ENCODE measurements at regions not wholly inside any gene's neighbourhood (a gene's known extent, or its start where the extent isn't known, plus 50 kb on each side); places are given as distances from the start of the nearest gene placed in this dataset.

DNA sequence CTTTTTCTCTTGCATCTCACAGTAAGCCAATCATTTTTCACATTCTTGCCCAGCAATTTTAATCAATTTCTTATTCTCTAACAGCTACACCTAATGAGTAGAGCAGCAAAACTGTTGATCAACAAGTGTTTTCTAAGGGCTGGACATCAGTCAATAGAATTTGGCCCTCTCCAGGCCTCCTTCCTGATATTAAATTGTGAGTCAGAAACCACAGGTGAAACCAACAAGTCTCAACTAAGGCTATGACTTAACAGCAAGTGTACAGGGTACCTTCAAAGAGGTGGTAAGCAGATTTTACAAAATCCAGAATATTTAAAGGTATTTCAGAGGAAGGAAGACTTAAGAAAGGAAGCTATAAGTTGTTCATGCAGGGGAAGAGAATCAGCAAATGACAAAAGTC is 156.5 kb upstream of the ARHGAP24 start:
- no peak for DNase-seq
- no peaks in the 10 kb centered on the region for H3K9me3 ChIP-seq (ENCODE audit: severe bottlenecking)
- no peak overlapping the region for H3K27ac ChIP-seq
- TF ChIP-seq, protein P1, sequence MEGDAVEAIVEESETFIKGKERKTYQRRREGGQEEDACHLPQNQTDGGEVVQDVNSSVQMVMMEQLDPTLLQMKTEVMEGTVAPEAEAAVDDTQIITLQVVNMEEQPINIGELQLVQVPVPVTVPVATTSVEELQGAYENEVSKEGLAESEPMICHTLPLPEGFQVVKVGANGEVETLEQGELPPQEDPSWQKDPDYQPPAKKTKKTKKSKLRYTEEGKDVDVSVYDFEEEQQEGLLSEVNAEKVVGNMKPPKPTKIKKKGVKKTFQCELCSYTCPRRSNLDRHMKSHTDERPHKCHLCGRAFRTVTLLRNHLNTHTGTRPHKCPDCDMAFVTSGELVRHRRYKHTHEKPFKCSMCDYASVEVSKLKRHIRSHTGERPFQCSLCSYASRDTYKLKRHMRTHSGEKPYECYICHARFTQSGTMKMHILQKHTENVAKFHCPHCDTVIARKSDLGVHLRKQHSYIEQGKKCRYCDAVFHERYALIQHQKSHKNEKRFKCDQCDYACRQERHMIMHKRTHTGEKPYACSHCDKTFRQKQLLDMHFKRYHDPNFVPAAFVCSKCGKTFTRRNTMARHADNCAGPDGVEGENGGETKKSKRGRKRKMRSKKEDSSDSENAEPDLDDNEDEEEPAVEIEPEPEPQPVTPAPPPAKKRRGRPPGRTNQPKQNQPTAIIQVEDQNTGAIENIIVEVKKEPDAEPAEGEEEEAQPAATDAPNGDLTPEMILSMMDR (IDR thresholded peaks at IDR 0.05; ENCODE audit: low read depth, low read length): no peak
- no peaks in the 10 kb centered on the region for H3K36me3 ChIP-seq
- H3K4me3 ChIP-seq (ENCODE audit: low read depth, low read length): no peak overlapping the region
- H3K27me3 ChIP-seq (ENCODE audit: insufficient read depth, low read depth, severe bottlenecking): no peaks in the 10 kb centered on the region

- Histone ChIP-seq H3K4me3 (ENCODE audit: low read depth, low read length) (no peak overlapping the region), H3K36me3 (no peaks in the 10 kb centered on the region), H3K27me3 (ENCODE audit: insufficient read depth, low read depth, severe bottlenecking) (no peaks in the 10 kb centered on the region), H3K9me3 (ENCODE audit: severe bottlenecking) (no peaks in the 10 kb centered on the region), H3K27ac (no peak overlapping the region)
- DNase-seq: no peak
- TF ChIP-seq, protein P1 (IDR thresholded peaks at IDR 0.05; ENCODE audit: low read depth, low read length): no peak
These were observed 116.1 kb upstream of the ARHGAP24 start for GRCh38 chr4:85358831-85359230.

DNA sequence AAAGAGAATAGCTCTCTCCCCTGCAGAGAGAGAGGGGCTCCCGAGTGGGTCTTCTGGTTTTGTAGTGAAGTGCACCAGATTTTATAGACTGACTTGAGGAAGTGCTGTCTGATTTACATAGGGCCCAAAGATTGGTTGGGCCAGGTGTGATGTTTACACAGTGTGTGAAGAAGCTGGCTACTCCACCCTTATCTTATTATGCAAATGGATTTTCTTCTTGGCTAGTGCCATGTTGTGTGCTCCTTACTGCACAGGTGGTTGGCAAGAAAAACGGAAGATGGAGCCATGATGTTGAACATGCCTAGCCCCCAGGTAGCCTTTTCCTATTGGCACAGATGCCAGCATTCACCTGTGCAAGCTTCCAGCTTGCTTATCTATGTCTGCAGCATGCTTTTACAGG is 112.4 kb upstream of the ARHGAP24 start:
- Histone ChIP-seq H3K4me3 (ENCODE audit: low read depth, low read length) (no peak overlapping the region), H3K27me3 (ENCODE audit: insufficient read depth, low read depth, severe bottlenecking) (no peaks in the 10 kb centered on the region), H3K36me3 (no peaks in the 10 kb centered on the region), H3K9me3 (ENCODE audit: severe bottlenecking) (no peaks in the 10 kb centered on the region), H3K27ac (no peak overlapping the region)
- TF ChIP-seq, protein P1 (IDR thresholded peaks at IDR 0.05; ENCODE audit: low read depth, low read length): no peak
- no peak for DNase-seq

DNA sequence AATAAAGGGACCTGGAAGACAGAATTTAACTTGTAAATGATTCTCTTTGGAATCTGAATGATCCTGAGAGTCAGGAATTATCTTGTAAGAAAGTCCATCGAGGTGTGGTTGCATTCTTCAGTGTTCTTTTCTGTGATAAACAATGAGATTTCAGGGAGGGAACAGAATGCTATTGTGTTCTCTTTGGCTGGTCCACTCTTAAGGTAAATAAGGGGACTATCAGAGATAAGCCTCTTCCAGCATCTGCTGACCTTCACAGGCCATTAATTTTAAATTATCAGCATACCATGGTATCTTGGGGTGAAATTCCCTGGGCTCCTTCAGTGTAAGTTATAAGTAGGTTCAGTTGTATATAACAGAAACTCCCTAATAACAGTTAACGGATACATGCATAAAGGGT is 107.1 kb upstream of the ARHGAP24 start:
- Histone ChIP-seq H3K27me3 (ENCODE audit: insufficient read depth, low read depth, severe bottlenecking) (no peaks in the 10 kb centered on the region), H3K36me3 (no peaks in the 10 kb centered on the region), H3K4me3 (ENCODE audit: low read depth, low read length) (no peak overlapping the region), H3K27ac (no peak overlapping the region), H3K9me3 (ENCODE audit: severe bottlenecking) (no peaks in the 10 kb centered on the region)
- no peak for DNase-seq
- TF ChIP-seq, protein P1 (IDR thresholded peaks at IDR 0.05; ENCODE audit: low read depth, low read length): no peak

DNA sequence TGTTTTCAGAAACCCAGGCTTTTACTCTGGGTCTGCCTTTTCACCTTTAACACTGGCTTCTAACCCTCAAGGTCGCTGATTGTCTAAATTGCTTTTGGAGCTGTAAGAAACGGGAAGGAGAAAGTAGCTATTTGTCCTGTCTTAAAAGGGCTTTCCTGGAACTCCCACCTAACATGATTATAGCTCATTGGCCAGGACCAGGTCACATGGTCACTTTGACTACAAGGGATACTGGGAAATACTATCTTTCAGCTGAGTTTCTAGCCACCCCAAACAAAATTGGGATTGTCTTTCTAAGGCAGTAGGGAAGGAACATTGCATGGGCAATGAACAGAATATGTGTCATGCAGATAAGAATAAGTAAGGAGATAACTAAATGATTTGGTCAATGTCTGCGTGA is 106.7 kb upstream of the ARHGAP24 start:
- no peak for DNase-seq
- no peaks in the 10 kb centered on the region for H3K36me3 ChIP-seq
- TF ChIP-seq, protein P1 (IDR thresholded peaks at IDR 0.05; ENCODE audit: low read depth, low read length): no peak
- H3K27me3 ChIP-seq (ENCODE audit: insufficient read depth, low read depth, severe bottlenecking): no peaks in the 10 kb centered on the region
- H3K27ac ChIP-seq: no peak overlapping the region
- H3K4me3 ChIP-seq (ENCODE audit: low read depth, low read length): no peak overlapping the region
- no peaks in the 10 kb centered on the region for H3K9me3 ChIP-seq (ENCODE audit: severe bottlenecking)

DNA sequence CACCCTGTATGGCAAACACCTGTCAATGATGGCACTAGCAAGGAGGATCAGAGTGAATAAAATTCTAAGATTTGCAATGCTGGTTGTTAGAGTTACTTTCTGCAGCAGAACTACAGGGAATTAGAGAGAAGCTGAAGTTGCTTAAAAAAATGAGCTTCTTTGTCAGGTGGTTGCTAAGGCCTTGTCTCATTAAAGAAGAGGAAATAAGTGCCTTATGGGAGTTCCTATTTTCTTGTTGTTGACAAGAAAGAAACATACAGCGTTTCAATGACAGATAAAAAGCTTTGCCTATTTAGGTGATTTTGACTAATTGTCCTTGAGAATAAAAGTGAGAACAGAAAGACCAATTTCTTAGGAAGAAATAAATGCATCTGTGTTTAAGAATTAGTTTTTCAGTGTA is 106.0 kb upstream of the ARHGAP24 start:
- Histone ChIP-seq H3K4me3 (ENCODE audit: low read depth, low read length) (no peak overlapping the region), H3K36me3 (no peaks in the 10 kb centered on the region), H3K27ac (no peak overlapping the region), H3K27me3 (ENCODE audit: insufficient read depth, low read depth, severe bottlenecking) (no peaks in the 10 kb centered on the region), H3K9me3 (ENCODE audit: severe bottlenecking) (no peaks in the 10 kb centered on the region)
- no peak for DNase-seq
- TF ChIP-seq, protein P1 (IDR thresholded peaks at IDR 0.05; ENCODE audit: low read depth, low read length): no peak

Data from WERI-Rb-1 (cell line).